ENCODE measurements at regions not wholly inside any gene's neighbourhood (a gene's known extent, or its start where the extent isn't known, plus 50 kb on each side); places are given as distances from the start of the nearest gene placed in this dataset.
A peak's percentile ranks its signal among the peaks of the same experiment; 100 is the strongest.
"Not testable (repeated sequence)": the region's sequence is repeated elsewhere in the genome, so short reads cannot be mapped to it uniquely, and the experiment has no call there.

- no peak for DNase-seq
Observed at GRCh38 chr6:27112974-27113373, 134.5 kb upstream of the PRSS16 start.

GRCh38 chr6:27119329-27119728, 128.2 kb upstream of the PRSS16 start:
- no peak for DNase-seq

- no peak for DNase-seq
Observed at GRCh38 chr6:27119761-27120160, 127.7 kb upstream of the PRSS16 start.

GRCh38 chr6:27121640-27122039, 125.9 kb upstream of the PRSS16 start:
- DNase-seq: no peak

GRCh38 chr6:27124252-27124657, 123.2 kb upstream of the PRSS16 start:
- no peak for DNase-seq

GRCh38 chr6:27126046-27126814, 121.3 kb upstream of the PRSS16 start:
- DNase-seq: no peak

- peak; percentile 90 for DNase-seq
Observed at GRCh38 chr6:27126815-27127537, 120.5 kb upstream of the PRSS16 start.

- DNase-seq: not testable (repeated sequence)
Observed at GRCh38 chr6:27127874-27128273, 119.6 kb upstream of the PRSS16 start.

- no peak for DNase-seq
Observed at GRCh38 chr6:27128311-27129094, 119.0 kb upstream of the PRSS16 start.

- no peak for DNase-seq
Observed at GRCh38 chr6:27129095-27129815, 118.2 kb upstream of the PRSS16 start.

GRCh38 chr6:27129917-27130316, 117.6 kb upstream of the PRSS16 start:
- no peak for DNase-seq

GRCh38 chr6:27130668-27131428, 116.7 kb upstream of the PRSS16 start:
- DNase-seq: no peak

GRCh38 chr6:27132282-27132531, 115.3 kb upstream of the PRSS16 start:
- DNase-seq: peak; percentile 72

GRCh38 chr6:27132532-27133280, 114.8 kb upstream of the PRSS16 start:
- peak; percentile 100 for DNase-seq

GRCh38 chr6:27133281-27134227, 113.9 kb upstream of the PRSS16 start:
- DNase-seq: peak; percentile 82

GRCh38 chr6:27135087-27135657, 112.3 kb upstream of the PRSS16 start:
- DNase-seq: no peak

- no peak for DNase-seq
Observed at GRCh38 chr6:27136077-27136644, 111.3 kb upstream of the PRSS16 start.

- no peak for DNase-seq
Observed at GRCh38 chr6:27136978-27137814, 110.3 kb upstream of the PRSS16 start.

- no peak for DNase-seq
Observed at GRCh38 chr6:27138406-27138805, 109.1 kb upstream of the PRSS16 start.

Measured in fibroblast of skin of right quadriceps (primary cell).